SK-N-SH treated with all-trans-retinoic acid at 6 μM for 48 hours (cell line): ENCODE measurements at regions not wholly inside any gene's neighbourhood (a gene's known extent, or its start where the extent isn't known, plus 50 kb on each side); places are given as distances from the start of the nearest gene placed in this dataset.

Experiments
- ATAC-seq: fragments of 200-7000 bp; cut with Tn5 transposase; 3 replicates; pipeline ENCODE4 v1.9.1; 2020; ENCODE audit warnings: mild to moderate bottlenecking, moderate library complexity
- ARNTL ChIP-seq: fragments of 450-650 bp; formaldehyde crosslinking; IDR thresholded peaks from 2 replicates; pipeline ENCODE4 v1.5.0; 2020; ENCODE audit warnings: low read depth, mild to moderate bottlenecking, moderate library complexity, borderline replicate concordance
- BACH2 ChIP-seq: fragments of 250-450 bp; sonication (Bioruptor Pico); IDR thresholded peaks from 2 replicates; pipeline ENCODE4 v1.9.0; 2021; ENCODE audit warnings: mild to moderate bottlenecking, borderline replicate concordance
- CREB5 ChIP-seq: fragments of 250-450 bp; sonication (Bioruptor Pico); IDR thresholded peaks from 2 replicates; pipeline ENCODE4 v1.5.1; 2020; ENCODE audit warnings: low read depth, mild to moderate bottlenecking, moderate library complexity
- CSDC2 ChIP-seq: fragments of 250-450 bp; sonication (Bioruptor Pico); IDR thresholded peaks from 2 replicates; pipeline ENCODE4 v1.5.0; 2020; ENCODE audit warnings: mild to moderate bottlenecking, moderate library complexity
- CSRNP3 ChIP-seq: fragments of 250-450 bp; sonication (Bioruptor Pico); IDR thresholded peaks from 2 replicates; pipeline ENCODE4 v1.5.1; 2021; ENCODE audit warnings: mild to moderate bottlenecking, moderate library complexity
- ESRRG ChIP-seq: fragments of 250-450 bp; sonication (Bioruptor Pico); IDR thresholded peaks from 2 replicates; pipeline ENCODE4 v1.6.1; 2021; ENCODE audit warnings: mild to moderate bottlenecking
- GLIS3 ChIP-seq: fragments of 250-450 bp; sonication (Bioruptor Pico); IDR thresholded peaks from 2 replicates; pipeline ENCODE4 v1.5.0; 2020; ENCODE audit warnings: mild to moderate bottlenecking, moderate library complexity
- ISL1 ChIP-seq: fragments of 250-450 bp; sonication (Bioruptor Pico); IDR thresholded peaks from 2 replicates; pipeline ENCODE4 v2.1.2; 2022; ENCODE audit warnings: mild to moderate bottlenecking, moderate library complexity
- OSR1 ChIP-seq: fragments of 250-450 bp; sonication (Bioruptor Pico); IDR thresholded peaks from 2 replicates; pipeline ENCODE4 v1.8.0; 2022; ENCODE audit warnings: moderate library complexity, mild to moderate bottlenecking, inconsistent platforms
- PATZ1 ChIP-seq: fragments of 250-450 bp; sonication (Bioruptor Pico); IDR thresholded peaks from 2 replicates; pipeline ENCODE4 v1.8.0; 2020; ENCODE audit warnings: mild to moderate bottlenecking, moderate library complexity, borderline replicate concordance
- POU6F1 ChIP-seq: fragments of 250-450 bp; sonication (Bioruptor Pico); IDR thresholded peaks from 2 replicates; pipeline ENCODE4 v1.8.0; 2021; ENCODE audit warnings: low read depth, mild to moderate bottlenecking, moderate library complexity, borderline replicate concordance
- PPARA ChIP-seq: fragments of 250-450 bp; sonication (Bioruptor Pico); IDR thresholded peaks from 2 replicates; pipeline ENCODE4 v1.5.0; 2020; ENCODE audit warnings: mild to moderate bottlenecking, borderline replicate concordance
- RARB ChIP-seq: fragments of 250-450 bp; sonication (Bioruptor Pico); IDR thresholded peaks from 2 replicates; pipeline ENCODE4 v1.8.0; 2021; ENCODE audit warnings: mild to moderate bottlenecking, moderate library complexity
- SNAI2 ChIP-seq: fragments of 250-450 bp; sonication (Bioruptor Pico); IDR thresholded peaks from 2 replicates; pipeline ENCODE4 v1.5.0; 2020; ENCODE audit warnings: mild to moderate bottlenecking, moderate library complexity
- TCF4 ChIP-seq: fragments of 250-450 bp; sonication (Bioruptor Pico); IDR thresholded peaks from 2 replicates; pipeline ENCODE4 v1.8.0; 2021; ENCODE audit warnings: mild to moderate bottlenecking, moderate library complexity, borderline replicate concordance
- TOX ChIP-seq: fragments of 250-450 bp; sonication (Bioruptor Pico); IDR thresholded peaks from 2 replicates; pipeline ENCODE4 v1.8.0; 2021; ENCODE audit warnings: mild to moderate bottlenecking, moderate library complexity, borderline replicate concordance
- TSHZ2 ChIP-seq: fragments of 250-450 bp; sonication (Bioruptor Pico); IDR thresholded peaks from 2 replicates; pipeline ENCODE4 v1.5.0; 2020; ENCODE audit warnings: mild to moderate bottlenecking, moderate library complexity
- ZC3H10 ChIP-seq: fragments of 250-450 bp; sonication (Bioruptor Pico); IDR thresholded peaks from 2 replicates; pipeline ENCODE4 v1.5.1; 2021; ENCODE audit warnings: mild to moderate bottlenecking, moderate library complexity
- ZFP3 ChIP-seq: fragments of 250-450 bp; sonication (Bioruptor Pico); IDR thresholded peaks from 2 replicates; pipeline ENCODE4 v1.5.0; 2020; ENCODE audit warnings: mild to moderate bottlenecking, moderate library complexity
- ZFP30 ChIP-seq: fragments of 450-650 bp; formaldehyde crosslinking; IDR thresholded peaks from 2 replicates; pipeline ENCODE4 v1.5.0; 2022; ENCODE audit warnings: mild to moderate bottlenecking, moderate library complexity
- ZNF565 ChIP-seq: fragments of 450-650 bp; formaldehyde crosslinking; conservative IDR thresholded peaks from 2 replicates; pipeline ENCODE4 v1.5.0; 2020; ENCODE audit warnings: low read depth, mild to moderate bottlenecking, moderate library complexity
- ZNF70 ChIP-seq: fragments of 450-650 bp; formaldehyde crosslinking; IDR thresholded peaks from 2 replicates; pipeline ENCODE4 v1.5.0; 2020; ENCODE audit warnings: mild to moderate bottlenecking, moderate library complexity

GRCh38 chr10:107806026-107806425, 641.5 kb upstream of the SORCS1 start:
- TF ChIP-seq RARB (CRISPR knock-in tag) (no peak), ZC3H10 (CRISPR knock-in tag) (no peak), ZFP3 (no peak), SNAI2 (CRISPR knock-in tag) (no peak), ESRRG (CRISPR knock-in tag) (no peak), CSRNP3 (no peak), ZNF70 (no peak), ARNTL (CRISPR knock-in tag) (no peak)
- ATAC-seq = no peak

GRCh38 chr10:107803546-107803945, 639.0 kb upstream of the SORCS1 start:
- TF ChIP-seq RARB (CRISPR knock-in tag) (no peak), TOX (CRISPR knock-in tag) (no peak), ZNF70 (no peak), ARNTL (CRISPR knock-in tag) (no peak), ZFP3 (no peak), PATZ1 (CRISPR knock-in tag) (no peak), TCF4 (CRISPR knock-in tag) (no peak), GLIS3 (no peak), TSHZ2 (CRISPR knock-in tag) (no peak), ISL1 (CRISPR knock-in tag) (no peak), CREB5 (CRISPR knock-in tag) (no peak), CSDC2 (CRISPR knock-in tag) (no peak), ZNF565 (CRISPR knock-in tag) (no peak), SNAI2 (CRISPR knock-in tag) (no peak), ZC3H10 (CRISPR knock-in tag) (no peak), CSRNP3 (no peak), PPARA (no peak), OSR1 (CRISPR knock-in tag) (no peak), ZFP30 (no peak)
- ATAC-seq = no peak

GRCh38 chr10:107800061-107800460, 635.6 kb upstream of the SORCS1 start:
- no peak for TF ChIP-seq RARB (CRISPR knock-in tag)
- no peak for TF ChIP-seq ZFP30
- no peak for TF ChIP-seq ARNTL (CRISPR knock-in tag)
- no peak for TF ChIP-seq SNAI2 (CRISPR knock-in tag)
- no peak for TF ChIP-seq BACH2 (CRISPR knock-in tag)
- TF ChIP-seq POU6F1 (CRISPR knock-in tag) = no peak
- TF ChIP-seq CSRNP3 = no peak
- no peak for TF ChIP-seq GLIS3
- no peak for TF ChIP-seq ISL1 (CRISPR knock-in tag)
- no peak for TF ChIP-seq CREB5 (CRISPR knock-in tag)
- TF ChIP-seq PPARA = no peak
- no peak for TF ChIP-seq OSR1 (CRISPR knock-in tag)
- TF ChIP-seq, all 23 proteins: peak for 0

More at GRCh38 chr10:107800061-107800460, 635.6 kb upstream of the SORCS1 start:
- no peak for ATAC-seq
